Loucy (cell line): ENCODE measurements at regions not wholly inside any gene's neighbourhood (a gene's known extent, or its start where the extent isn't known, plus 50 kb on each side); places are given as distances from the start of the nearest gene placed in this dataset.
"Not testable (repeated sequence)": the region's sequence is repeated elsewhere in the genome, so short reads cannot be mapped to it uniquely, and the experiment has no call there.

Source experiments
- H2AFZ ChIP-seq: fragments of 200-600 bp; sonication (generic); 2 replicates; pipeline ENCODE4 v1.6.0; 2016; ENCODE audit warnings: antibody characterized with exemption, mild to moderate bottlenecking, low read length, moderate library complexity
- H3F3A ChIP-seq: fragments of 200-600 bp; 2 replicates; pipeline ENCODE4 v1.6.0; 2016; ENCODE audit warnings: antibody characterized with exemption, low read depth, mild to moderate bottlenecking
- H3K27me3 ChIP-seq: fragments of 200-600 bp; sonication (generic); 2 replicates; pipeline ENCODE4 v1.6.1; 2014; ENCODE audit warnings: low read length, mild to moderate bottlenecking; ENCODE audit not compliant: insufficient read depth, poor library complexity, severe bottlenecking
- H3K36me3 ChIP-seq: fragments of 200-600 bp; sonication (generic); 2 replicates; pipeline ENCODE4 v1.6.1; 2016; ENCODE audit warnings: low read length; ENCODE audit not compliant: insufficient read depth
- H3K4me1 ChIP-seq: fragments of 200-600 bp; sonication (generic); 2 replicates; pipeline ENCODE4 v1.5.1; 2014; ENCODE audit warnings: low read length, mild to moderate bottlenecking; ENCODE audit not compliant: insufficient read depth, poor library complexity, severe bottlenecking
- H3K4me2 ChIP-seq: fragments of 200-600 bp; sonication (generic); 2 replicates; pipeline ENCODE4 v1.6.0; 2014; ENCODE audit warnings: antibody characterized with exemption, low read length, low read depth, mild to moderate bottlenecking; ENCODE audit not compliant: poor library complexity, severe bottlenecking
- H3K4me3 ChIP-seq: fragments of 200-600 bp; sonication (generic); 2 replicates; pipeline ENCODE4 v1.5.1; 2014; ENCODE audit warnings: low read length, mild to moderate bottlenecking, mixed read lengths; ENCODE audit not compliant: poor library complexity, severe bottlenecking
- H3K79me2 ChIP-seq: fragments of 200-600 bp; sonication (generic); 2 replicates; pipeline ENCODE4 v1.6.1; 2014; ENCODE audit warnings: low read length; ENCODE audit not compliant: insufficient read depth
- H3K9ac ChIP-seq: fragments of 200-600 bp; sonication (generic); 2 replicates; pipeline ENCODE4 v1.6.0; 2014; ENCODE audit warnings: mild to moderate bottlenecking, low read depth, low read length, moderate library complexity; ENCODE audit not compliant: poor library complexity, severe bottlenecking
- H3K9me2 ChIP-seq: fragments of 200-600 bp; sonication (generic); replicated peaks from 2 replicates; pipeline ENCODE4 v1.6.1; 2016; ENCODE audit warnings: low read depth, low read length, mixed read lengths
- H3K9me3 ChIP-seq: fragments of 200-600 bp; sonication (generic); 2 replicates; pipeline ENCODE4 v1.6.1; 2014; ENCODE audit warnings: mild to moderate bottlenecking, antibody characterized with exemption, low read length, low read depth; ENCODE audit not compliant: insufficient read depth
- H4K20me1 ChIP-seq: fragments of 200-600 bp; sonication (generic); 2 replicates; pipeline ENCODE4 v1.6.0; 2014; ENCODE audit warnings: antibody characterized with exemption, low read length, mild to moderate bottlenecking; ENCODE audit not compliant: insufficient read depth, poor library complexity, severe bottlenecking

DNA sequence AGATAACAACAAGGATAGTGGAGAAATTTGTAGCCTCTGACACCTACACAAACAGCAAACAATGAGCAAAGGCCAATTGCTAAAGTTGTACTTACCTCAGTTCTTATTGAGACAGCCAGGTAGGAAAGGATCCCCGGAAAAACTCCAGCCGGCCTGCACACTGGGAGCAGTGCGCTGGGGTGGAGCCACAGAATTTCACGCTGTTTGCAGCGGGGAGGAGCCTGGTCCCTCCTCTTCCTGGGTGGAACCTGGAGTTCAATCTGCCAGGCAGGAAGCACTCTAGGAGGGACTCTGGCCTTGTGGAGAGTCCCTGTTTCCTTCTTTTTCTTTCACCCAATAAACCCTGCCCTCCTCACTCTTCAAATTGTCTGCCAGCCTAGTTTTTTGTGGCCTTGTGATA is 382.6 kb upstream of the TGIF2LX start:
- not testable (repeated sequence) for H3F3A ChIP-seq, H3K9ac ChIP-seq, H3K79me2 ChIP-seq, H3K4me2 ChIP-seq, H3K36me3 ChIP-seq, H4K20me1 ChIP-seq, H3K9me3 ChIP-seq, H3K27me3 ChIP-seq, H3K4me1 ChIP-seq, H2AFZ ChIP-seq, H3K4me3 ChIP-seq, H3K9me2 ChIP-seq

DNA sequence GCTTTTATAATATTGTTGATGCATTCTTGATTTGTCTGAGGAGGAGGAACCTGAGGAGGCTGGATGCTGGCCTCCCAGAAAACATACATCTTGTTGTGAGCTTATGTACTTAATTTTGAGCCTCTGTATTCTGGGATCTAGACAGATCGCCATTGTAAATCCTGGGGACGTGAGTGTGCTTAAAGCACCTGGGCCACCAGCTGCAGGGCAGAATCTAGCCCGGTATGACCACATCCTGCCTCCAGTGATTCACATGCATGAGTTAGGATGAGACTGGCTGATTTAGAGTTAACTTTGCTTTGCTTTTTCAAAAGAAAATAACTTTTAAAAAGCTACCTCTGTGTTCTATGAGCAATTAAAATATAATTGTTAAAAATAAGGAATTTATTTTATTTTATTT is 364.6 kb upstream of the TGIF2LX start:
- H3K4me3 ChIP-seq, H3K27me3 ChIP-seq: not testable (repeated sequence)

GRCh38 chrX:89562079-89562478 is 359.6 kb upstream of the TGIF2LX start:
- not testable (repeated sequence) for H3K9ac ChIP-seq, H3K4me3 ChIP-seq, H3K4me2 ChIP-seq, H3K9me3 ChIP-seq, H4K20me1 ChIP-seq, H3F3A ChIP-seq, H3K9me2 ChIP-seq, H3K36me3 ChIP-seq, H2AFZ ChIP-seq, H3K79me2 ChIP-seq, H3K27me3 ChIP-seq, H3K4me1 ChIP-seq

More for the DNA sequence above, 364.6 kb upstream of the TGIF2LX start:
- not testable (repeated sequence) for H3K4me1 ChIP-seq, H3K36me3 ChIP-seq, H4K20me1 ChIP-seq, H3K9ac ChIP-seq, H3K9me2 ChIP-seq, H2AFZ ChIP-seq, H3K79me2 ChIP-seq, H3K9me3 ChIP-seq, H3F3A ChIP-seq, H3K4me2 ChIP-seq

GRCh38 chrX:89563107-89563506 is 358.6 kb upstream of the TGIF2LX start:
- H3K9ac ChIP-seq, H3K9me3 ChIP-seq, H4K20me1 ChIP-seq: not testable (repeated sequence)

GRCh38 chrX:89567787-89568186 is 353.9 kb upstream of the TGIF2LX start:
- not testable (repeated sequence) for H2AFZ ChIP-seq, H3K4me2 ChIP-seq, H3K4me3 ChIP-seq, H3K36me3 ChIP-seq, H3K9ac ChIP-seq, H3K4me1 ChIP-seq, H3K9me2 ChIP-seq, H4K20me1 ChIP-seq, H3F3A ChIP-seq, H3K79me2 ChIP-seq, H3K27me3 ChIP-seq, H3K9me3 ChIP-seq

More at GRCh38 chrX:89563107-89563506, 358.6 kb upstream of the TGIF2LX start:
- not testable (repeated sequence) for H2AFZ ChIP-seq, H3K4me2 ChIP-seq, H3K27me3 ChIP-seq, H3F3A ChIP-seq, H3K36me3 ChIP-seq, H3K4me1 ChIP-seq, H3K9me2 ChIP-seq, H3K79me2 ChIP-seq, H3K4me3 ChIP-seq

DNA sequence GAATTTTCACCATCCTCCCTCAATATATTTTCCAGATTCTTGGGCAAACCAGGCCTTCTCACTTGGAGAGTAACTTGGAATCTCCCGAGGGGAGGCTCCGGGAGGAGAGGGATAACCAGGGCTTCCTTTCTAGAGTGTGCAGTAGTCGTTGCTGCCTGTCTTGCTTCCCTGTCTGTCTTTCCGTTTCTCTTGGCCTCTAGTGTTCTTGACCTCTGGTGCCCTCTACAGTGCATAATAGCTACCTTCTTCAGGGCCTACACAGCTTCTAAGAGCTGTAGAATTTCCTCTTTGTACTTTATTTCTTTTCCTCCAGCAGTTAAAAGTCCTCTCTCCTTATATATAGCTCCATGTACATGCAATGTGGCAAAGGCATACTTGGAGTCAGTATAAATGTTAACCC is 339.8 kb upstream of the TGIF2LX start:
- not testable (repeated sequence) for H3K4me2 ChIP-seq, H3K9me2 ChIP-seq, H3K27me3 ChIP-seq, H3F3A ChIP-seq, H2AFZ ChIP-seq, H3K36me3 ChIP-seq, H3K9me3 ChIP-seq, H3K9ac ChIP-seq, H3K4me3 ChIP-seq, H4K20me1 ChIP-seq, H3K4me1 ChIP-seq, H3K79me2 ChIP-seq

- not testable (repeated sequence) for H3K79me2 ChIP-seq, H4K20me1 ChIP-seq, H3K4me2 ChIP-seq, H3K4me1 ChIP-seq, H3K4me3 ChIP-seq, H2AFZ ChIP-seq, H3K36me3 ChIP-seq, H3K27me3 ChIP-seq, H3K9me2 ChIP-seq, H3K9ac ChIP-seq, H3F3A ChIP-seq, H3K9me3 ChIP-seq
Measured at GRCh38 chrX:89631858-89632257, 289.9 kb upstream of the TGIF2LX start.

- H3K9ac ChIP-seq, H3F3A ChIP-seq, H3K4me3 ChIP-seq, H3K9me3 ChIP-seq, H3K27me3 ChIP-seq, H4K20me1 ChIP-seq, H2AFZ ChIP-seq, H3K79me2 ChIP-seq, H3K4me1 ChIP-seq, H3K9me2 ChIP-seq, H3K4me2 ChIP-seq, H3K36me3 ChIP-seq: not testable (repeated sequence)
Measured at GRCh38 chrX:89635887-89636286, 285.8 kb upstream of the TGIF2LX start.
